ENCODE measurements at regions not wholly inside any gene's neighbourhood (a gene's known extent, or its start where the extent isn't known, plus 50 kb on each side); places are given as distances from the start of the nearest gene placed in this dataset.

DNA sequence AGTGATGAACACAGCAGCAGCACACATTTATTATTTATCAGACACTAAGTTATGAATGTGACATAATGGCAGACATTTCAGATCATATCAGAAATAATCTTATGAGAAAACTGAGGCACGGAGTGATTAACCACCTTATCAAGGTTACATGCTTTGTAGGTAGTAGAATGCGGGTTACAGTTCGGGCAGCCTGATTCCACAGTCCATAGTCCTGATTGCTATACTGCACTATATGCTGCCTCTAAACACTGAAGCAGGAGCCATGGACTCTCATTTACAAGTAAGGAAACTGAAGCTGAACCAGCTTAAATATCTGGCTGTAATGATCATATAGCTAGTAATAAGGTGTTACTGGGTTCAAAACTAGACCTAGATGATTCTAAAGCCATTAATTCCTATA, 291.3 kb upstream of the ADAMTSL1 start:
- TF ChIP-seq, protein P1, sequence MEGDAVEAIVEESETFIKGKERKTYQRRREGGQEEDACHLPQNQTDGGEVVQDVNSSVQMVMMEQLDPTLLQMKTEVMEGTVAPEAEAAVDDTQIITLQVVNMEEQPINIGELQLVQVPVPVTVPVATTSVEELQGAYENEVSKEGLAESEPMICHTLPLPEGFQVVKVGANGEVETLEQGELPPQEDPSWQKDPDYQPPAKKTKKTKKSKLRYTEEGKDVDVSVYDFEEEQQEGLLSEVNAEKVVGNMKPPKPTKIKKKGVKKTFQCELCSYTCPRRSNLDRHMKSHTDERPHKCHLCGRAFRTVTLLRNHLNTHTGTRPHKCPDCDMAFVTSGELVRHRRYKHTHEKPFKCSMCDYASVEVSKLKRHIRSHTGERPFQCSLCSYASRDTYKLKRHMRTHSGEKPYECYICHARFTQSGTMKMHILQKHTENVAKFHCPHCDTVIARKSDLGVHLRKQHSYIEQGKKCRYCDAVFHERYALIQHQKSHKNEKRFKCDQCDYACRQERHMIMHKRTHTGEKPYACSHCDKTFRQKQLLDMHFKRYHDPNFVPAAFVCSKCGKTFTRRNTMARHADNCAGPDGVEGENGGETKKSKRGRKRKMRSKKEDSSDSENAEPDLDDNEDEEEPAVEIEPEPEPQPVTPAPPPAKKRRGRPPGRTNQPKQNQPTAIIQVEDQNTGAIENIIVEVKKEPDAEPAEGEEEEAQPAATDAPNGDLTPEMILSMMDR (conservative IDR thresholded peaks at IDR 0.05; ENCODE audit: low read depth, low read length), result no peak
- no peaks in the 10 kb centered on the region for H3K27me3 ChIP-seq (ENCODE audit: insufficient read depth, low read depth)
- H3K27ac ChIP-seq, result no peak overlapping the region
- H3K36me3 ChIP-seq (ENCODE audit: insufficient read depth), result no peaks in the 10 kb centered on the region
- no peak overlapping the region for H2AFZ ChIP-seq (ENCODE audit: low read depth)
- H4K20me1 ChIP-seq (ENCODE audit: insufficient read depth), result no peaks in the 10 kb centered on the region
- peaks cover 6% of the 10 kb centered on the region for H3K4me1 ChIP-seq (ENCODE audit: low read depth, poor library complexity, severe bottlenecking)
- H3K4me2 ChIP-seq, result no peak overlapping the region
- no peak overlapping the region for H3K4me3 ChIP-seq (IDR thresholded peaks at IDR 0.05; ENCODE audit: insufficient read depth, low read depth, low read length)
- no peak overlapping the region for H3K9ac ChIP-seq
- H3K79me2 ChIP-seq (ENCODE audit: insufficient read depth, low read depth), result no peaks in the 10 kb centered on the region

DNA sequence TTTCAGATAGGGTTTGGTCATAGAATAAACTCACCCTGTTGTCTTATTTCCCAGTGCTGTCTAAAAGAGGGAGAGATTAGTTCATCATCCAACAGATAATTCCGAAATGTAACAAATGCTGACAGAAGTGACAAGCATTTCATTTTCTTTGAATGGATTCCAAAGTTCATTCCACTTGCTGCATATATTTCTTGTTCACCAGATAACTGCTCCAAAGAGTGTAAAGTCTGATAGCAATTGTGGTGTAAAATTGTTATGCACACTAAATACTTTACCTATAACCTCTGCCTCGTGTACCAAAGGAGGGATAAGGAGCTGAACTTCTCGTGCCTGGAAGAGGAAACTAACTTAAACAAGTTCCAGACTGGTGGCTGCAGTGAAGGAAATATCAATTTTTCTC, 290.0 kb upstream of the ADAMTSL1 start:
- Histone ChIP-seq H3K4me3 (IDR thresholded peaks at IDR 0.05; ENCODE audit: insufficient read depth, low read depth, low read length) (no peak overlapping the region), H4K20me1 (ENCODE audit: insufficient read depth) (no peaks in the 10 kb centered on the region), H3K36me3 (ENCODE audit: insufficient read depth) (no peaks in the 10 kb centered on the region), H3K27me3 (ENCODE audit: insufficient read depth, low read depth) (no peaks in the 10 kb centered on the region), H3K4me1 (ENCODE audit: low read depth, poor library complexity, severe bottlenecking) (peaks cover 6% of the 10 kb centered on the region), H3K79me2 (ENCODE audit: insufficient read depth, low read depth) (no peaks in the 10 kb centered on the region), H3K4me2 (no peak overlapping the region), H3K27ac (no peak overlapping the region), H2AFZ (ENCODE audit: low read depth) (no peak overlapping the region), H3K9ac (no peak overlapping the region)
- TF ChIP-seq, protein P1 (conservative IDR thresholded peaks at IDR 0.05; ENCODE audit: low read depth, low read length), result no peak

DNA sequence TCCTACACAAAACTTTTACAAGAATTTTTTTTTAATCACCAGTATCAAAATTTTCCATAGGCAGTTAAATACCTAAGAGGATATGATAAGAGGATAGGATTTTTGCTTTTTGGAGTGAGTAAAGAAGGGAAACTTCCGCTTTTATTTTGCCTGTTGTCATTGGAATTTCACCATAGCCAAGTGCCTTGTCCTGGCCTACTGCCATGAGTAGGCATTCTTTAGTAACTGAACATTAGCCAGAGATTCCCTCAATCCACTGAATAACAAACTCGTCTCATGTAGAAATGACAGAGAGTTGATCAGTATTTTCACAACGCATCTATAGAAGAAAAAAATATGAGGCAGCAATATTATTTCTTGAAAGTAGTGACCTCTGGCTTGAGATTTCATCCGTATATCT, 289.6 kb upstream of the ADAMTSL1 start:
- Histone ChIP-seq H3K27me3 (ENCODE audit: insufficient read depth, low read depth) (no peaks in the 10 kb centered on the region), H3K79me2 (ENCODE audit: insufficient read depth, low read depth) (no peaks in the 10 kb centered on the region), H4K20me1 (ENCODE audit: insufficient read depth) (no peaks in the 10 kb centered on the region), H3K4me3 (IDR thresholded peaks at IDR 0.05; ENCODE audit: insufficient read depth, low read depth, low read length) (no peak overlapping the region), H3K4me1 (ENCODE audit: low read depth, poor library complexity, severe bottlenecking) (peaks cover 6% of the 10 kb centered on the region), H3K27ac (no peak overlapping the region), H3K36me3 (ENCODE audit: insufficient read depth) (no peaks in the 10 kb centered on the region), H3K4me2 (no peak overlapping the region), H3K9ac (no peak overlapping the region), H2AFZ (ENCODE audit: low read depth) (no peak overlapping the region)
- TF ChIP-seq, protein P1 (conservative IDR thresholded peaks at IDR 0.05; ENCODE audit: low read depth, low read length), result no peak

DNA sequence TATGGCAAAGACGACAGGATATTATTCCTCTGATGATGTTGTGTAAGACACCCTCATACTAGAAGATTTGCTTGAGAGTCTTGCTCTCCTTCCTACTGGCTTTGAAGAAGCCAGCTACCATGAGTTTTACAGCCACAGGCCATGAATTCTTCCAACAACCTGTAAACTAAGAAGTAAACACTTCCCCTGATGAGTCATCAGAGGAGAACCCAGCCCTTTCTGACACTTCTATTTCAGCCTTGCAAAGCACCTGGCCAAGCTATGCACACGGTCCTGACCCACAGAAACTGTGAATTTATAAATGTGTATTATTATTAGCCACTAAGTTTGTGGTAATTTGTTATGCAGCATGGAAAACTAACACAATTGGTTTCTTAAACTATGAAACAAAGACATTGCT, 288.8 kb upstream of the ADAMTSL1 start:
- H3K4me2 ChIP-seq, result no peak overlapping the region
- no peak overlapping the region for H3K27ac ChIP-seq
- TF ChIP-seq, protein P1 (conservative IDR thresholded peaks at IDR 0.05; ENCODE audit: low read depth, low read length), result no peak
- no peaks in the 10 kb centered on the region for H3K36me3 ChIP-seq (ENCODE audit: insufficient read depth)
- no peak overlapping the region for H2AFZ ChIP-seq (ENCODE audit: low read depth)
- no peak overlapping the region for H3K9ac ChIP-seq
- H3K27me3 ChIP-seq (ENCODE audit: insufficient read depth, low read depth), result no peaks in the 10 kb centered on the region
- no peaks in the 10 kb centered on the region for H3K79me2 ChIP-seq (ENCODE audit: insufficient read depth, low read depth)
- no peak overlapping the region for H3K4me3 ChIP-seq (IDR thresholded peaks at IDR 0.05; ENCODE audit: insufficient read depth, low read depth, low read length)
- no peaks in the 10 kb centered on the region for H4K20me1 ChIP-seq (ENCODE audit: insufficient read depth)
- peaks cover 6% of the 10 kb centered on the region for H3K4me1 ChIP-seq (ENCODE audit: low read depth, poor library complexity, severe bottlenecking)
